ENCODE measurements at regions not wholly inside any gene's neighbourhood (a gene's known extent, or its start where the extent isn't known, plus 50 kb on each side); places are given as distances from the start of the nearest gene placed in this dataset.
"Not testable (repeated sequence)": the region's sequence is repeated elsewhere in the genome, so short reads cannot be mapped to it uniquely, and the experiment has no call there.

- peaks cover 8% of the 10 kb centered on the region for H3K4me1 Mint-ChIP-seq (ENCODE audit: low read depth, unreplicated experiment)
- CTCF ChIA-PET = no interaction called here
- BruUV-seq (replicated peaks) = no TSS peak
- H3K27ac Mint-ChIP-seq (ENCODE audit: unreplicated experiment) = no peak overlapping the region
- no peak for TF ChIP-seq CTCF (IDR thresholded peaks at IDR 0.05; ENCODE audit: unreplicated experiment)
- no peaks in the 10 kb centered on the region for H3K27me3 Mint-ChIP-seq (ENCODE audit: unreplicated experiment)
- no peak overlapping the region for H3K4me3 Mint-ChIP-seq (ENCODE audit: low read depth, unreplicated experiment)
- no peak for DNase-seq
- H3K9me3 Mint-ChIP-seq (ENCODE audit: low read depth, unreplicated experiment) = no peaks in the 10 kb centered on the region
- intact Hi-C loops (cut with micrococcal nuclease; ENCODE audit: unreplicated experiment) = no loop called here
- no peaks in the 10 kb centered on the region for H3K36me3 Mint-ChIP-seq (ENCODE audit: insufficient read depth, unreplicated experiment)
Measured at GRCh38 chr3:177715980-177716379, 518.7 kb upstream of the TBL1XR1 start.

GRCh38 chr3:177720927-177721326, 523.6 kb upstream of the TBL1XR1 start:
- not testable (repeated sequence) for H3K36me3 Mint-ChIP-seq (ENCODE audit: insufficient read depth, unreplicated experiment)

GRCh38 chr3:177721864-177722785, 524.8 kb upstream of the TBL1XR1 start:
- no TSS peak for BruUV-seq (replicated peaks)
- CTCF ChIA-PET = no interaction called here
- intact Hi-C loops (cut with micrococcal nuclease; ENCODE audit: unreplicated experiment) = no loop called here

More at GRCh38 chr3:177720927-177721326, 523.6 kb upstream of the TBL1XR1 start:
- intact Hi-C loops (cut with micrococcal nuclease; ENCODE audit: unreplicated experiment); DNase-seq; H3K9me3 Mint-ChIP-seq (ENCODE audit: low read depth, unreplicated experiment); CTCF ChIA-PET; H3K4me3 Mint-ChIP-seq (ENCODE audit: low read depth, unreplicated experiment); BruUV-seq (replicated peaks); H3K27ac Mint-ChIP-seq (ENCODE audit: unreplicated experiment); H3K27me3 Mint-ChIP-seq (ENCODE audit: unreplicated experiment); H3K4me1 Mint-ChIP-seq (ENCODE audit: low read depth, unreplicated experiment): not testable (repeated sequence)

GRCh38 chr3:177724020-177724638, 526.8 kb upstream of the TBL1XR1 start:
- Mint-ChIP-seq H3K36me3 (ENCODE audit: insufficient read depth, unreplicated experiment) (no peaks in the 10 kb centered on the region), H3K4me3 (ENCODE audit: low read depth, unreplicated experiment) (no peak overlapping the region), H3K9me3 (ENCODE audit: low read depth, unreplicated experiment) (peaks cover 7% of the 10 kb centered on the region), H3K27ac (ENCODE audit: unreplicated experiment) (no peak overlapping the region), H3K27me3 (ENCODE audit: unreplicated experiment) (no peaks in the 10 kb centered on the region), H3K4me1 (ENCODE audit: low read depth, unreplicated experiment) (no peaks in the 10 kb centered on the region)
- intact Hi-C loops (cut with micrococcal nuclease; ENCODE audit: unreplicated experiment) = no loop called here
- TF ChIP-seq CTCF (IDR thresholded peaks at IDR 0.05; ENCODE audit: unreplicated experiment) = no peak
- CTCF ChIA-PET = no interaction called here
- DNase-seq = no peak
- BruUV-seq (replicated peaks) = no TSS peak

More at GRCh38 chr3:177721864-177722785, 524.8 kb upstream of the TBL1XR1 start:
- H3K36me3 Mint-ChIP-seq (ENCODE audit: insufficient read depth, unreplicated experiment) = no peaks in the 10 kb centered on the region
- H3K9me3 Mint-ChIP-seq (ENCODE audit: low read depth, unreplicated experiment) = peaks cover under 1% of the 10 kb centered on the region
- H3K27me3 Mint-ChIP-seq (ENCODE audit: unreplicated experiment) = no peaks in the 10 kb centered on the region
- H3K4me3 Mint-ChIP-seq (ENCODE audit: low read depth, unreplicated experiment) = no peak overlapping the region
- DNase-seq = no peak
- TF ChIP-seq CTCF (IDR thresholded peaks at IDR 0.05; ENCODE audit: unreplicated experiment) = no peak
- no peak overlapping the region for H3K27ac Mint-ChIP-seq (ENCODE audit: unreplicated experiment)
- no peaks in the 10 kb centered on the region for H3K4me1 Mint-ChIP-seq (ENCODE audit: low read depth, unreplicated experiment)

Data from Calu3 (cell line).